Tibial nerve (tissue), 4 donors: ENCODE measurements at regions not wholly inside any gene's neighbourhood (a gene's known extent, or its start where the extent isn't known, plus 50 kb on each side); places are given as distances from the start of the nearest gene placed in this dataset.

Source experiments
- DNase-seq, 2 donors: peaks; one replicate each; pipeline ENCODE4 v3.0.0-alpha.2; 2019; ENCODE audit warnings: low spot score in 2 of 2
- H3K27ac ChIP-seq, 4 donors: fragments of 200-600 bp; sonication (generic) in 3 of 4; one replicate each; pipeline ENCODE4 v1.5.1; 2017 to 2019; ENCODE audit warnings: mild to moderate bottlenecking in 1 of 4
- H3K27me3 ChIP-seq, 2 donors: fragments of 200-600 bp; sonication (generic) in 1 of 2; one replicate each; pipeline versions ENCODE4 v1.5.1 to v1.6.0; 2017 to 2019
- H3K36me3 ChIP-seq, 3 donors: fragments of 200-600 bp; sonication (generic); one replicate each; pipeline ENCODE4 v1.5.1; 2018 to 2019
- H3K4me1 ChIP-seq, 4 donors: fragments of 200-600 bp; sonication (generic) in 3 of 4; one replicate each; pipeline ENCODE4 v1.5.1; 2017 to 2019
- H3K4me3 ChIP-seq, 4 donors: fragments of 200-600 bp; sonication (generic) in 3 of 4; one replicate each; pipeline ENCODE4 v1.5.1; 2017 to 2019; ENCODE audit warnings: mild to moderate bottlenecking in 1 of 4, moderate library complexity in 1 of 4
- H3K9me3 ChIP-seq, 4 donors: fragments of 200-600 bp; sonication (generic) in 3 of 4; one replicate each; pipeline ENCODE4 v1.5.1; 2017 to 2019
- CTCF ChIP-seq, 5 experiments: fragments of 200-600 bp in 3 of 5; fragments of 450-650 bp in 2 of 5; sonication (generic) in 3 of 5; IDR thresholded peaks; one replicate each; pipeline ENCODE4 v1.5.1; 2016 to 2019; ENCODE audit warnings: antibody characterized with exemption in 5 of 5, mild to moderate bottlenecking in 3 of 5, moderate library complexity in 2 of 5
- EP300 ChIP-seq, 2 donors: sonication (generic); formaldehyde crosslinking; IDR thresholded peaks; one replicate each; pipeline ENCODE4 v1.6.1; 2017; ENCODE audit warnings: antibody characterized with exemption in 2 of 2, mild to moderate bottlenecking in 1 of 2
- POLR2A ChIP-seq, 2 donors: fragments of 450-650 bp; IDR thresholded peaks; one replicate each; pipeline ENCODE4 v1.6.1; 2017; ENCODE audit warnings: antibody characterized with exemption in 2 of 2, mild to moderate bottlenecking in 2 of 2, moderate library complexity in 2 of 2
- WGBS, 2 donors: methylation state at CpG; one replicate each; pipeline ENCODE4 v1.1.5; 2018; 5-methylcytosine and 5-hydroxymethylcytosine counted together

GRCh38 chr2:184030989-184031388, 567.3 kb upstream of the ZNF804A start:
- WGBS, 2 donors, result 29 to 44% methylated on average over 1 of the region's 1 CpG
- Histone ChIP-seq H3K27ac (no peak overlapping the region), H3K9me3 (no peaks in the 10 kb centered on the region), H3K4me3 (no peak overlapping the region), H3K27me3 (no peaks in the 10 kb centered on the region), H3K36me3 (no peaks in the 10 kb centered on the region), H3K4me1 (no peaks in the 10 kb centered on the region)
- TF ChIP-seq EP300 (IDR thresholded peaks at IDR 0.05), result no peak
- TF ChIP-seq POLR2A (IDR thresholded peaks at IDR 0.05), result no peak
- TF ChIP-seq CTCF (IDR thresholded peaks at IDR 0.05), result no peak
- DNase-seq, result no peak

- H3K27ac ChIP-seq, result no peak overlapping the region
- H3K27me3 ChIP-seq, result no peaks in the 10 kb centered on the region
- H3K36me3 ChIP-seq, result no peaks in the 10 kb centered on the region
- DNase-seq, result no peak
- H3K4me1 ChIP-seq, result no peaks in the 10 kb centered on the region
- H3K4me3 ChIP-seq, result no peak overlapping the region
- TF ChIP-seq EP300 (IDR thresholded peaks at IDR 0.05) (no peak), POLR2A (IDR thresholded peaks at IDR 0.05) (no peak), CTCF (IDR thresholded peaks at IDR 0.05) (no peak)
- 75 to 80% methylated on average over 5 of the region's 5 CpGs for WGBS, 2 donors
- no peaks in the 10 kb centered on the region for H3K9me3 ChIP-seq
These were observed 566.8 kb upstream of the ZNF804A start for GRCh38 chr2:184031402-184032147.

- no peak overlapping the region for H3K4me3 ChIP-seq
- H3K4me1 ChIP-seq, result no peaks in the 10 kb centered on the region
- H3K27me3 ChIP-seq, result no peaks in the 10 kb centered on the region
- WGBS, 2 donors, result 73 to 79% methylated on average over 4 of the region's 4 CpGs
- no peak for DNase-seq
- H3K27ac ChIP-seq, result no peak overlapping the region
- H3K36me3 ChIP-seq, result no peaks in the 10 kb centered on the region
- H3K9me3 ChIP-seq, result no peaks in the 10 kb centered on the region
- no peak for TF ChIP-seq CTCF (IDR thresholded peaks at IDR 0.05)
- TF ChIP-seq POLR2A (IDR thresholded peaks at IDR 0.05), result no peak
- no peak for TF ChIP-seq EP300 (IDR thresholded peaks at IDR 0.05)
These were observed 565.3 kb upstream of the ZNF804A start for GRCh38 chr2:184032983-184033382.

GRCh38 chr2:184037273-184037672, 561.1 kb upstream of the ZNF804A start:
- Histone ChIP-seq H3K27ac (no peak overlapping the region), H3K27me3 (no peaks in the 10 kb centered on the region), H3K9me3 (no peaks in the 10 kb centered on the region), H3K4me3 (no peak overlapping the region), H3K36me3 (no peaks in the 10 kb centered on the region), H3K4me1 (no peaks in the 10 kb centered on the region)
- TF ChIP-seq POLR2A (IDR thresholded peaks at IDR 0.05) (no peak), EP300 (IDR thresholded peaks at IDR 0.05) (no peak), CTCF (IDR thresholded peaks at IDR 0.05) (no peak)
- DNase-seq, result no peak
- 72% methylated on average over 3 of the region's 3 CpGs for WGBS, 2 donors

- DNase-seq, result no peak
- no peak overlapping the region for H3K4me3 ChIP-seq
- no peaks in the 10 kb centered on the region for H3K36me3 ChIP-seq
- 82 to 83% methylated on average over 3 of the region's 3 CpGs for WGBS, 2 donors
- H3K4me1 ChIP-seq, result no peaks in the 10 kb centered on the region
- no peak overlapping the region for H3K27ac ChIP-seq
- no peaks in the 10 kb centered on the region for H3K27me3 ChIP-seq
- TF ChIP-seq POLR2A (IDR thresholded peaks at IDR 0.05), result no peak
- TF ChIP-seq CTCF (IDR thresholded peaks at IDR 0.05), result no peak
- TF ChIP-seq EP300 (IDR thresholded peaks at IDR 0.05), result no peak
- H3K9me3 ChIP-seq, result no peaks in the 10 kb centered on the region
These were observed 558.8 kb upstream of the ZNF804A start for GRCh38 chr2:184039493-184039892.
